ENCODE measurements at regions not wholly inside any gene's neighbourhood (a gene's known extent, or its start where the extent isn't known, plus 50 kb on each side); places are given as distances from the start of the nearest gene placed in this dataset.

DNA sequence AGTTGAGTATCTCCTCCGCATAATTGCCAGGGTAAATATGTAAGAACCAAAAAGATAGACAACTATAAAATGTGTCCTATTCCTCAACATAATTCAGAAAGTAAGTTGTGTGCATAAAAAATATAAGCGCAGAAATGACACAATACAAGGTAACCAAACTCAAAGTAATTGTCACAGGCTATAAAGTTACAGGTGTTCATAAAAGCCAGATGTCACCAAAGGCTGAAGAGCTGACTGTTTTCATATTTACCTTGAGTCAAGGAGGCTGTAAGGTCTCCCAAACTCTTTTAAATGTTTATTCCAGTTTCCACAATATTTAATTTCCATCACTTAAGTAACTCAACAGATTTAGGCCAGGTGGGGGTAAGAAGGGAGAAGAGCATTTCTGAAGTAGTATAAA, 192.2 kb upstream of the MARCKS start:
- H3K27ac Mint-ChIP-seq, result no peak overlapping the region
- peaks cover 2% of the 10 kb centered on the region; the same call in 1 of the 2 replicates for H3K27me3 Mint-ChIP-seq (ENCODE audit: insufficient read depth)
- H3K9me3 Mint-ChIP-seq, result no peaks in the 10 kb centered on the region
- TF ChIP-seq, protein P1, sequence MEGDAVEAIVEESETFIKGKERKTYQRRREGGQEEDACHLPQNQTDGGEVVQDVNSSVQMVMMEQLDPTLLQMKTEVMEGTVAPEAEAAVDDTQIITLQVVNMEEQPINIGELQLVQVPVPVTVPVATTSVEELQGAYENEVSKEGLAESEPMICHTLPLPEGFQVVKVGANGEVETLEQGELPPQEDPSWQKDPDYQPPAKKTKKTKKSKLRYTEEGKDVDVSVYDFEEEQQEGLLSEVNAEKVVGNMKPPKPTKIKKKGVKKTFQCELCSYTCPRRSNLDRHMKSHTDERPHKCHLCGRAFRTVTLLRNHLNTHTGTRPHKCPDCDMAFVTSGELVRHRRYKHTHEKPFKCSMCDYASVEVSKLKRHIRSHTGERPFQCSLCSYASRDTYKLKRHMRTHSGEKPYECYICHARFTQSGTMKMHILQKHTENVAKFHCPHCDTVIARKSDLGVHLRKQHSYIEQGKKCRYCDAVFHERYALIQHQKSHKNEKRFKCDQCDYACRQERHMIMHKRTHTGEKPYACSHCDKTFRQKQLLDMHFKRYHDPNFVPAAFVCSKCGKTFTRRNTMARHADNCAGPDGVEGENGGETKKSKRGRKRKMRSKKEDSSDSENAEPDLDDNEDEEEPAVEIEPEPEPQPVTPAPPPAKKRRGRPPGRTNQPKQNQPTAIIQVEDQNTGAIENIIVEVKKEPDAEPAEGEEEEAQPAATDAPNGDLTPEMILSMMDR (IDR thresholded peaks at IDR 0.05), result no peak
- no peak overlapping the region for H3K4me3 Mint-ChIP-seq
- H3K36me3 Mint-ChIP-seq (ENCODE audit: low read depth), result no peaks in the 10 kb centered on the region
- H3K4me1 Mint-ChIP-seq (ENCODE audit: low read depth), result peaks cover 7% of the 10 kb centered on the region
- DNase-seq, result no peak

DNA sequence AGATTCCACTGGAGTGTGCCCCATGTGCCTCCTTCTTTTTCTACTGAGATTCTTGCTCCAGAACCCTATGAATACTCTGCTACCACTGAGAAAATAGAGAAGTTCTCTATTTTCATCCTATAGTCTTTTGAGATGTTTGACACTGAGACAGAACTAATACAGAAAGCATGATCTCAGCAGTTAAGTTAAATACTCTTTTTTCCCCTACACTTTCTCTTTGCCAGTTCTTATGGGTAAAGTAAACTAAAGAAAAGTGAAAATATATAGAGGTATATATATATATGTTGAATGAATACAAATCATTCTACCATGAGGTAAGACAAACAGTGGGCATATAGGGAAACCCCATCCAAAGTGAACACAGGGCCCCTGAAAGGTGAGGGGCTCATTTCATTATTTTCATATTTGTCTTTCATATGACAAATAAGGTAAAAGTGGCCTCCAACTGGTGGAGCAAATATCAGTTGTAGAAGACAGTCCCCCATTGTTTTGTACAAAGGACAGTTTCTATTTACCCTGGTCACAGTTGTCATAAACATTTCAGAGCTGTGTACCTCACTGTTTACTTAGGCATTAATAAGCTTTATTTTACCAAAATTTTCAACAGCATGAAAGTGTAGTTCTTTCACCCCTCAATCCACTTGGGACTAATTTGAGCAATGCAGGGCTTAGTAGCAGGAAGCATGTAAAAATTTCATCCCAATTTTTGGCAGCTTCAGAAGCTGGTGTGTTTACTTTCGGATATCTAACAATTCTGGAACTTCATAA, 188.3 kb upstream of the MARCKS start:
- DNase-seq, result no peak
- Mint-ChIP-seq H3K27ac (no peak overlapping the region), H3K4me1 (ENCODE audit: low read depth) (peaks cover 17% of the 10 kb centered on the region), H3K4me3 (no peak overlapping the region), H3K27me3 (ENCODE audit: insufficient read depth) (peaks cover 4% of the 10 kb centered on the region), H3K36me3 (ENCODE audit: low read depth) (no peaks in the 10 kb centered on the region), H3K9me3 (no peaks in the 10 kb centered on the region)
- TF ChIP-seq, protein P1 (IDR thresholded peaks at IDR 0.05), result no peak

DNA sequence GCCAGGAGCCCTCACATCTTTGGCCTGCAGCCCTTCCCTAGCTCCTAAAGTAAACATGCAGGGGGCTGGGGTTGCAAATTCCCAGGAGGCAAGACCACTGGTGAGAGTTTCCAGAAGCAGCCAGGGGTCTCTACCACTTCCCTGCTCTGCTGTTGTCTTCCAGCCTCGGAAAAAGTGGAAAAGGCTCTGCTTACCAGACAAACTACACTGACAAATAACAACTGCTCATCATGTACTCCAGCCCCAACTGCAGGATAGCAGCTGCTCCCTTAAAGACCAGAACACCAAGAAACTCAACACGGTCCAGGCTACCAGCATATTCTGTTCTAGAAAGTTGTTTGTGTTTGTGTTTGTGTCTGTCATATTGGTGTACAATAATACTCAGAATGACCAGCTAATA, 187.5 kb upstream of the MARCKS start:
- peaks cover 17% of the 10 kb centered on the region for H3K4me1 Mint-ChIP-seq (ENCODE audit: low read depth)
- DNase-seq, result no peak
- H3K36me3 Mint-ChIP-seq (ENCODE audit: low read depth), result no peaks in the 10 kb centered on the region
- peaks cover 4% of the 10 kb centered on the region for H3K27me3 Mint-ChIP-seq (ENCODE audit: insufficient read depth)
- no peak overlapping the region for H3K4me3 Mint-ChIP-seq
- H3K9me3 Mint-ChIP-seq, result no peaks in the 10 kb centered on the region
- TF ChIP-seq, protein P1 (IDR thresholded peaks at IDR 0.05), result no peak
- no peak overlapping the region for H3K27ac Mint-ChIP-seq

DNA sequence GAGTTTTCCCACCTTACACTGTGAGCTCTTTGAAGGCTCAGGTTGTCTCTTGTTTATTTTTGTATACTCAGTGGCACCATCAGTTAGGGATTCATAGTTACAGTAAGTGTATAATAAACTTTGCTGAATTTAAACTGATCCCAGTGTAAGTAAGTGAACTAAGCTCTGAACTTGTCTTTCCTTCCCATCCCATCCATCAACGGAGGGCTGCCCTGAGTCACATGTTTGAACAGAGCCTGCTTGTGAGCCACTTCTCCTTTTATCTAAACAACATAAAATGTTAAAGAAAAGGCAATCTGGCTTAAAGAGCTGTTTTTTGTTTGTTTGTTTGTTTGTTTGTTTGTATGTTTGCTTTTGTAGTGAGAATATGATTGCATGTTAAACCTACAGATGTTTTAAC, 185.7 kb upstream of the MARCKS start:
- no peak overlapping the region for H3K4me3 Mint-ChIP-seq
- no peak overlapping the region for H3K27ac Mint-ChIP-seq
- H3K4me1 Mint-ChIP-seq (ENCODE audit: low read depth), result peaks cover 17% of the 10 kb centered on the region
- no peaks in the 10 kb centered on the region for H3K9me3 Mint-ChIP-seq
- TF ChIP-seq, protein P1 (IDR thresholded peaks at IDR 0.05), result no peak
- no peak for DNase-seq
- no peaks in the 10 kb centered on the region for H3K36me3 Mint-ChIP-seq (ENCODE audit: low read depth)
- H3K27me3 Mint-ChIP-seq (ENCODE audit: insufficient read depth), result peaks cover 4% of the 10 kb centered on the region

DNA sequence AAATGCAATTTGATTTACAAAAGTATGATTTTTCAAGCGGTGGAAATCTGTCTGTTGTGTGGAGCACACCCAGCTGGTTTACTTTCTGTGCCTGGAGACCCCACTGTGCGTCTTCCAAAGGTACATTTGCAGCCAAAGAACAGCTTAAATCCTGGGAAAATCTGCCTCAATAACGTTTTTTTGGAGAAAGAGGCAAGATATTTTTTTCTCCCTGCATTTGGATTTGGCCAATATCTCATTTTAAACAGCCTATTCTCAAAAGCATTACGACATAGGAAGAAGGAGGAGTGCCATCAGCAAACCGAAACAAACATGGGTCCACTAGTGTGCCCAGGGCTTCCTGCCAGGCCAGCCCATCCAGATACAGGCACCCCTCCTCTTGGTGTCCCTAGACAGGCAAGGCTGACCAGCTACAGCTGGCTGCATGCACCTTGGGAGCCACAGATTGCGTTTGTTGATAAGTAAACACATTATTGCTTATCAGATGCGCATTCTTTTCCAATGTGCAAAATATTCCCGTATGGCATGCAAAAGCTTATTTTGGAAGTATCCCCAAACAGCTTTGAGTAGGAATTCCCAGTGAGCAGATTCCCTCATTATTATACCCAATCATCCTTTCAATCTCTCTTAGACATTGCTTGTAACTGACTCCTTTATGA, 184.5 kb upstream of the MARCKS start:
- Mint-ChIP-seq H3K27ac (no peak overlapping the region), H3K9me3 (no peaks in the 10 kb centered on the region), H3K36me3 (ENCODE audit: low read depth) (no peaks in the 10 kb centered on the region), H3K4me3 (peak overlapping the region; percentile 50), H3K27me3 (ENCODE audit: insufficient read depth) (peaks cover 4% of the 10 kb centered on the region), H3K4me1 (ENCODE audit: low read depth) (peaks cover 17% of the 10 kb centered on the region)
- TF ChIP-seq, protein P1 (IDR thresholded peaks at IDR 0.05), result no peak
- DNase-seq, result peak; percentile 36

Measured in HFFc6 (cell line).